GM23338 (cell line): ENCODE measurements at regions not wholly inside any gene's neighbourhood (a gene's known extent, or its start where the extent isn't known, plus 50 kb on each side); places are given as distances from the start of the nearest gene placed in this dataset.

Experiments
- ATAC-seq: fragments of 200-7000 bp; cut with Tn5 transposase; 3 replicates; pipeline ENCODE4 v1.9.1; 2020
- DNase-seq: peaks from one replicate; pipeline ENCODE4 v3.0.0-alpha.2; 2015; ENCODE audit warnings: low spot score
- H2AFZ ChIP-seq: fragments of 200-600 bp; sonication (generic); 2 replicates; pipeline ENCODE4 v1.8.0; 2016; ENCODE audit warnings: antibody characterized with exemption, mild to moderate bottlenecking, moderate library complexity
- H3F3A ChIP-seq: fragments of 200-600 bp; sonication (generic); replicated peaks from 2 replicates; pipeline ENCODE4 v1.8.0; 2017; ENCODE audit warnings: antibody characterized with exemption, mixed run types, low read depth
- H3K27ac ChIP-seq: fragments of 200-600 bp; sonication (generic); 2 replicates; pipeline ENCODE4 v1.6.1; 2016; ENCODE audit warnings: low read depth
- H3K27me3 ChIP-seq: fragments of 200-600 bp; sonication (generic); 2 replicates; pipeline ENCODE4 v1.8.0; 2016; ENCODE audit warnings: mild to moderate bottlenecking, mixed run types, moderate library complexity; ENCODE audit not compliant: insufficient read depth
- H3K36me3 ChIP-seq: fragments of 200-600 bp; sonication (generic); 2 replicates; pipeline ENCODE4 v1.8.0; 2016; ENCODE audit warnings: mild to moderate bottlenecking; ENCODE audit not compliant: insufficient read depth
- H3K4me1 ChIP-seq: fragments of 200-600 bp; sonication (generic); 2 replicates; pipeline ENCODE4 v1.8.0; 2016; ENCODE audit warnings: mild to moderate bottlenecking, moderate library complexity; ENCODE audit not compliant: insufficient read depth
- H3K4me2 ChIP-seq: fragments of 200-600 bp; sonication (generic); 2 replicates; pipeline ENCODE4 v1.7.1; 2017; ENCODE audit warnings: mixed run types
- H3K4me3 ChIP-seq: fragments of 200-600 bp; sonication (generic); 2 replicates; pipeline ENCODE4 v1.6.1; 2016; ENCODE audit warnings: mixed run types
- H3K79me2 ChIP-seq: fragments of 200-600 bp; sonication (generic); replicated peaks from 2 replicates; pipeline ENCODE4 v1.8.0; 2017; ENCODE audit warnings: mild to moderate bottlenecking; ENCODE audit not compliant: insufficient read depth
- H3K9me2 ChIP-seq: fragments of 200-600 bp; sonication (generic); 2 replicates; pipeline ENCODE4 v1.8.0; 2017; ENCODE audit not compliant: insufficient read depth
- H4K20me1 ChIP-seq: fragments of 200-600 bp; sonication (generic); replicated peaks from 2 replicates; pipeline ENCODE4 v1.8.0; 2017; ENCODE audit warnings: mild to moderate bottlenecking; ENCODE audit not compliant: insufficient read depth
- H3K27ac Mint-ChIP-seq: 2 replicates; pipeline ENCODE4 v1.8.0; 2020; ENCODE audit warnings: inconsistent platforms, mild to moderate bottlenecking, moderate library complexity, mixed read lengths
- H3K27me3 Mint-ChIP-seq: 3 replicates; pipeline ENCODE4 v1.8.0; 2022; ENCODE audit warnings: low read depth, mild to moderate bottlenecking, moderate library complexity, mixed read lengths, inconsistent platforms; ENCODE audit not compliant: insufficient read depth, poor library complexity
- H3K36me3 Mint-ChIP-seq: 3 replicates; pipeline ENCODE4 v1.8.0; 2021; ENCODE audit warnings: low read depth, mild to moderate bottlenecking, inconsistent platforms, moderate library complexity, mixed read lengths
- H3K4me1 Mint-ChIP-seq: 3 replicates; pipeline ENCODE4 v1.8.0; 2020; ENCODE audit warnings: mild to moderate bottlenecking, inconsistent platforms, mixed read lengths
- H3K4me3 Mint-ChIP-seq: 3 replicates; pipeline ENCODE4 v1.8.0; 2021; ENCODE audit warnings: moderate library complexity, mild to moderate bottlenecking, inconsistent platforms, mixed read lengths
- H3K9me3 Mint-ChIP-seq: 3 replicates; pipeline ENCODE4 v1.8.0; 2020; ENCODE audit warnings: moderate library complexity, mild to moderate bottlenecking, inconsistent platforms, mixed read lengths
- EZH2 ChIP-seq: fragments of 200-600 bp; sonication (generic); IDR thresholded peaks from one replicate; pipeline ENCODE4 v1.8.0; 2017; ENCODE audit warnings: antibody characterized with exemption, mild to moderate bottlenecking, low read depth; ENCODE audit not compliant: unreplicated experiment
- JUNB ChIP-seq: IDR thresholded peaks from one replicate; pipeline ENCODE4 v1.6.1; 2016; ENCODE audit warnings: antibody characterized with exemption; ENCODE audit not compliant: unreplicated experiment
- STAT1 ChIP-seq: IDR thresholded peaks from one replicate; pipeline ENCODE4 v1.6.1; 2016; ENCODE audit warnings: antibody characterized with exemption; ENCODE audit not compliant: unreplicated experiment
- ZNF114 ChIP-seq: fragments of 250-450 bp; sonication (Bioruptor Pico); IDR thresholded peaks from 2 replicates; pipeline ENCODE4 v1.5.0; 2020; ENCODE audit warnings: mild to moderate bottlenecking, moderate library complexity
- ZNF331 ChIP-seq: fragments of 250-450 bp; sonication (Bioruptor Pico); IDR thresholded peaks from 2 replicates; pipeline ENCODE4 v1.5.0; 2020; ENCODE audit warnings: low read depth, mild to moderate bottlenecking, moderate library complexity
- ZNF462 ChIP-seq: fragments of 250-450 bp; sonication (Bioruptor Pico); IDR thresholded peaks from 2 replicates; pipeline ENCODE4 v1.5.0; 2020; ENCODE audit warnings: mild to moderate bottlenecking, moderate library complexity

DNA sequence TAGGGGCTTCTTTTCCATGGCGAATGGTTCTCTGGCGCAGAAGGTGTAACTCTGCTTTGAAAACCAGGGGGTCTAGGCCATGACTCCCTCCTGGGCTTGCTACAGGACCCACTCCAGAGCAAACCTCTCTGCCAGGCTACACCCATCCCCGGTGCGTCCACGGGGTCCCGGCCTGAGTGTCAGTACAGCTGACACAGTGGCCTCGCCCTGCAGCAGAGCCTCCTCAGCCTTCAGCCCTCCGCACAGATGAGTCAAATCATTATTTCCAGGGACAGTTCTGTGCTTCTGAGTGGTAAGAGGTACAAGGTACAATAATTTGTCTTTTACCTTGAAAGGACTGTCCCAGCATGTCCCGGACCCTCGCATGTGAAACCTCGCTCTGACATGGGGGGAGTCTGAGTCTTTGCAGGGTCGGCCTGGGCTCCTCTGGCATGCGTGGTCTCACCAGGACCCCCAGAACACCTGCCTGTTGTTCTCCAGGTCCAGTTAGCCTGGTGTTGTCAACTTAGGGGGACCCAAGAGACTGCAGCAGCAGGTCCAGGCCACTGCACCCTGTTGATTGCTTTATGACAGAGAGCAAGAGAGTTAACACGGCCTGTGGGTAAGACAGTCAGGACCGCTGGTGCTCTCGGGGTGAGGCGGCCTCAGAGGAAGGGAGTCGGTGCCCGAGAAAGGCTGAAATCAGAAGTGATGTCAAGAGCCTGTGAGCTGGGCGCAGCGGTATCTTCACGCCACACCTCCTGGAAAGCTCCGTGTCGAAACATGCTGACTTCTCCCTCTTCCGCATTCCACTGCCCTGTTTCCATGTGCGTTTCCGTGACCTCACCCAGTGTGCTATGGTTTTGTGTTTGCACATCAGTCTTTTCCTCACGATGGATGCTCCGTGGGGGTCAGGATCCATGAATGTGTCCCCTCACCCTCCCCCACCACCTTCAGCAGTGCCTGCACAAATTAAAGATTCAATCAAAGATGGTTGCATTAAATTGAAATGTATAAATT is 340.1 kb downstream of the EIPR1 start (continued):
- TF ChIP-seq ZNF462 (no peak), EZH2 (no peak), JUNB (no peak), ZNF331 (CRISPR knock-in tag) (no peak), STAT1 (no peak)

- no peak overlapping the region for H3K27ac Mint-ChIP-seq
- no peaks in the 10 kb centered on the region; the same call in 2 of the 3 replicates for H3K4me1 Mint-ChIP-seq
- H3K9me2 ChIP-seq: no peaks in the 10 kb centered on the region
- H3K4me3 ChIP-seq: no peak overlapping the region
- H2AFZ ChIP-seq: no peak overlapping the region
- no peaks in the 10 kb centered on the region for H3K36me3 ChIP-seq
- no peaks in the 10 kb centered on the region; the same call in 1 of the 3 replicates for H3K36me3 Mint-ChIP-seq
- no peaks in the 10 kb centered on the region for H3K27me3 ChIP-seq
- H3K27me3 Mint-ChIP-seq: peaks cover 5% of the 10 kb centered on the region
- no peak overlapping the region for H3K4me3 Mint-ChIP-seq
- ATAC-seq (no peak), DNase-seq (no peak)
- no peak overlapping the region for H3K4me2 ChIP-seq
- no peaks in the 10 kb centered on the region for H4K20me1 ChIP-seq
- no peaks in the 10 kb centered on the region for H3K4me1 ChIP-seq
- H3K27ac ChIP-seq: no peak overlapping the region
- peaks cover 9% of the 10 kb centered on the region; the same call in 2 of the 3 replicates for H3K9me3 Mint-ChIP-seq
- no peaks in the 10 kb centered on the region for H3K79me2 ChIP-seq
- no peaks in the 10 kb centered on the region for H3F3A ChIP-seq
- TF ChIP-seq ZNF462: no peak
- TF ChIP-seq ZNF114 (CRISPR knock-in tag): no peak
Observed at GRCh38 chr2:3036432-3037125, 341.0 kb downstream of the EIPR1 start.
